ENCODE measurements at regions not wholly inside any gene's neighbourhood (a gene's known extent, or its start where the extent isn't known, plus 50 kb on each side); places are given as distances from the start of the nearest gene placed in this dataset.
A peak's percentile ranks its signal among the peaks of the same experiment; 100 is the strongest.

- no peak for DNase-seq (ENCODE audit: low read depth)
These were observed 70.6 kb upstream of the TCF4 start for GRCh38 chr18:55658598-55658997.

- DNase-seq (ENCODE audit: low read depth) = no peak
These were observed 69.8 kb upstream of the TCF4 start for GRCh38 chr18:55657572-55658331.

GRCh38 chr18:55654986-55655385, 67.0 kb upstream of the TCF4 start:
- DNase-seq (ENCODE audit: low read depth) = no peak

GRCh38 chr18:55651236-55651635, 63.2 kb upstream of the TCF4 start:
- DNase-seq (ENCODE audit: low read depth) = peak; percentile 77

- DNase-seq (ENCODE audit: low read depth) = peak; percentile 29
These were observed 62.4 kb upstream of the TCF4 start for GRCh38 chr18:55650363-55650870.

- no peak for DNase-seq (ENCODE audit: low read depth)
These were observed 59.3 kb upstream of the TCF4 start for GRCh38 chr18:55647331-55647730.

- DNase-seq (ENCODE audit: low read depth) = no peak
These were observed 54.2 kb upstream of the TCF4 start for GRCh38 chr18:55642191-55642590.

- DNase-seq (ENCODE audit: low read depth) = peak; percentile 83
These were observed 53.5 kb upstream of the TCF4 start for GRCh38 chr18:55641486-55641885.

Measured in LHCN-M2 (cell line).